GM18498 (cell line): ENCODE measurements at regions not wholly inside any gene's neighbourhood (a gene's known extent, or its start where the extent isn't known, plus 50 kb on each side); places are given as distances from the start of the nearest gene placed in this dataset.
A peak's percentile ranks its signal among the peaks of the same experiment; 100 is the strongest.

Experiments
- ATAC-seq: cut with Tn5 transposase; IDR thresholded peaks from one replicate; pipeline ENCODE4 v1.9.1; 2021; ENCODE audit warnings: mild to moderate bottlenecking, moderate library complexity; ENCODE audit not compliant: unreplicated experiment

DNA sequence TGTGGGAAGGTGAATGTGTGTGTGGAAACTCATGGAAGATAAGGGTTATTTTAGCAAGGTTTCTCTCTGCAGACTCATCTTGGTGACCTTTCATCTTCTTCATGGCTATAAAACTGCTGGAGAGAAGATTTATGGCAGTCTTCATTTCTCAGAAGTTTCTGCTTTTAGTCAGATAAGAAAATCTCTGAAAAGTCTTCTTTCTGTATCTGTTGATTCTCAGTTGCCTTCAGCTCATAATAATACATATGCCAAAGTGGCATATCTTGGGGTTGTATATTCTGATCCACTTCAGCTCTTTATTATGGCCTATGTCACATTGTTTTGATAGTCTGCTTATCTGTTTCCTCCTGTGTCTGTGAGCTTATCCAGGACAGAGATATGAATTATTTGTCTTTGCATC lies 143.3 kb upstream of the TMTC4 start:
- ATAC-seq: no peak

DNA sequence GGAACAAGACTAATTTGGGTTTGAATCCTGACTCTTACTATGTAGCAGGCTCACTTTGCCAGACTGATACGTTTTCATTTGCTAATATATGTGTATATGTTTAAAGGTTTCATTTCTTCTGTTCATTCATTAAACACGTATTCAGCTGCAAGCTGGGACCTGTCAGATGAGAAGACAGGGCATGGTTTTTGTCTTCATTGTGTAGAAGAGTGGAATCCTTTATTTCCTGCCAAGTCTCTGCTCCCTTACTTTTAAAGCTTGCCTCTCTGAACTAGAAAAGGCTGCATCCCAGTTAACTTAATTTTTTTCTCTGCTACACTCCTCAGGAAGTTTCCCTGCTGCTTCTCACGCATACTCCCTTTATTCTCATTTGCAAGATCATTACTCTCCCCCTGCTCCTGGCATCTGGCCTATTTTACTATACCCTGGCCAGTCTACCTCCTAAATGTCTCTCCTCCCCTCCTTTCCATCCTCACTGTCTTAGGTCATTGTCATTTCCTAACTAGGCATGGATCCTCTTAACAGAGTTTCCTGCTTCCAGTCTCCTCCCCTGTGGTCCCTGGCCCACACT lies 141.0 kb upstream of the TMTC4 start:
- ATAC-seq: no peak

DNA sequence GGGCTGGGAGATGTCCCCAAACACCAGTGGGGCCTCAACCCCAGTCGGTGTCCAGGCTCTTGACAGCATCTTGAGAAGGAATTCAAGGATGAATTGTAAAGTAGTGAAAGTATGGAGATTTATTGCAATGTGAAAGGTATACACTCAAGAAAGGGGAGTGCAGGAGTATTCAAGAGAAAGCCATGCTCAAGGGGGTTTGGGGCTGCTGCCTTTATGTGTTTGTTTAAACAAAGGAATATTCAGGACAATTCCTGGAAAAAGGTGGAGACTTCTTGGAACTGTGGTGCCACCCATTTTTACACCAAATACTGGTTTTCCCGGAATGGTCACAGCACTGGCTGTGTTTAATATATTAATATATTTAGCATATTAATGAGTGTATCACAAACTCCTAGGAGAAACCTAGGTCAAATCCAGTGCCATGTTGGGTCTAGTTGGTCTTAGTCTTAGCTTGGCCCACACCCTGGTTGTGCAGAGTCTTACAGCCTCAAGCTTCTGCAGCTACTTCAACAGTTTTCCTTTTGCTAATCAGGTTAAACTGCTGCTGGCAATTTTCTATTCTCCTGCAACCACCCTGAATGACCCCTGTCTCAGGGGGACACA lies 138.5 kb upstream of the TMTC4 start:
- ATAC-seq: no peak

- no peak for ATAC-seq
Observed at GRCh38 chr13:100811928-100812327, 137.3 kb upstream of the TMTC4 start.

- no peak for ATAC-seq
Observed at GRCh38 chr13:100811024-100811865, 136.7 kb upstream of the TMTC4 start.

- ATAC-seq: no peak
Observed at GRCh38 chr13:100810481-100810880, 135.9 kb upstream of the TMTC4 start.

DNA sequence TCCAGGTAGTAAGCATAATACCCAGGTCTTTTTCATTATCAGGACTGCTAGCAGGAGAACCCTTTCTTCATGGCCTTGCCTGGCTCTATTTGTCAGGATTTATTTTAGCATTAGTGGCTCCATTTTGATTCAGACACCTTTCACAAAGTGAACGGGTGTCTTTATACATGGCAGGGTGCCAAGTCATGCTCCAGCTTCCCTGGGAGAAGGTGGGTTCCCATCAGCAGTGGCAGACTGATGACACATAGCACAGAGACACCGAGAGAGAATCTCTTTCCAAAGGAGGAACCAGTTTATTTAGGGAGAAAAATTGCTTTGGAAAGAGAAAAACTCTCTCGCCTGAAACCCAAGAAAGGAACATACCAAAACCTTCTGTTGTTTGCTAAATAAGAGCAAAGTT lies 135.3 kb upstream of the TMTC4 start:
- ATAC-seq: no peak

- no peak for ATAC-seq
Observed at GRCh38 chr13:100809129-100809390, 134.5 kb upstream of the TMTC4 start.

- ATAC-seq: no peak
Observed at GRCh38 chr13:100808330-100809128, 133.9 kb upstream of the TMTC4 start.

- no peak for ATAC-seq
Observed at GRCh38 chr13:100803091-100803490, 128.5 kb upstream of the TMTC4 start.

GRCh38 chr13:100800283-100800875 lies 125.8 kb upstream of the TMTC4 start:
- no peak for ATAC-seq

DNA sequence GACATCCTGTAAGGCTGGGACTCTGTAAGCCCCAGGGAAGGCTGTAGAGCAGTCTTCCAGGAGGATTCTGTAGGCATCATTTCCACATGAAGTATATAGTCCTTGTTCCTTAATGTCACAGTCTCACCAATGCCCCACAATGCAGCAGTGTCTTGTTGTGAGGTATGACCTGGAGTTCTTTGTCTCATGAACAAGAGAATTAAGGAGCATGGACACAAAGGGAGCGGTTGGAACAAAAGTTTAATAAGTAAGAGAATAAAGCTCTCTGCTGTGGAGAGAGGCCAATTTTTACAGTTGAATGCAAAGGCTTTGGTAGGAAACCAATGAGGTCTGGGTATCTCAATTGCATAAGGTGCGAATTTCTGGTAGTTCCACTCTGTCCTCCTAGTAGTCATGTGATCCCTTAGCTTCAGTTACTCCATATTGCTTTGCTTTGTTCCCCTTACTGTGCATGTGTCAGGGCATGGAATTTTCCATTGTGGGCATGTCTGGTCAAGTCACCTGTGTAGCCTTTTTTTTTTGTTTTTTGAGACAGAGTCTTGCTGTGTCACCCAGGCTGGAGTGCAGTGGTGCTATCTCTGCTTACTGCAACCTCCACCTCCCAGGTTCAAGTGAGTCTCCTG lies 124.3 kb upstream of the TMTC4 start:
- ATAC-seq: no peak

- no peak for ATAC-seq
Observed at GRCh38 chr13:100797921-100798320, 123.3 kb upstream of the TMTC4 start.

DNA sequence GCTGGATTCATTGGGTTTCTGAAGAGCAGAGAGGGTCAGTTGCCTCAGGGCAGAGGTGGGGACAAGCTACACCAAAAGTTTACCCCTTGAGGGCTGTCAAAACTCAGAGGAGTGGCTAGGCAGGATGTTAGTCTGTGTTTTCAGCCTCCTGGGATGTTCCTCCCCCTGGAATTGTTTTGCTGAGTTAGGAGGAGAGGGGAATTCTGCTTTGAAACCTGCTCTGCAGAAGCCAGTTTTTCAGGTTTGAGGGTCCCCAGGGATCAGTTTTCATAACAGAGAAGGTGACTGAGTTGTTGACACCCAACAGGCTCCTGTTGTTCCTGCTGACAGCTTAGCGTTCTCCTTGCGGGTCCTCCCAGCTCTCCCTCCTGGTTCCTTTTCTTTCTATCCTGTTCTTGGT lies 121.9 kb upstream of the TMTC4 start:
- no peak for ATAC-seq

DNA sequence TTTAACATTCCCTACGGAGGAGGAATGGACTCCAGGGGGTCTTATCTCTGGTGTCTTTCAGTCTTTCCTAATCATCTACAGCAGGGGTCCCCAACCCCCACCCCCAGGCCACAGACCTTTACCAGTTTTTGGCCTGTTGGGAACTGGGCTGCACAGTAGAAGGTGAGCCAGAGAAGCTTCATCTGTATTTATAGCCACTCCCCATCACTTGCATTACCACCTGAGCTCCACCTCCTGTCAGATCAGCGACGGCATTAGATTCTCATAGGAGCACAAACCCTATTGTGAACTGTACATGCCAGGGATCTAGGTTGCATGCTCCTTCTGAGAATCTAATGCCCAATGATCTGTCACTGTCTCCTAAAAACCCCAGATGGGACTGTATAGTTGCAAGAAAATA lies 120.0 kb upstream of the TMTC4 start:
- ATAC-seq: no peak

DNA sequence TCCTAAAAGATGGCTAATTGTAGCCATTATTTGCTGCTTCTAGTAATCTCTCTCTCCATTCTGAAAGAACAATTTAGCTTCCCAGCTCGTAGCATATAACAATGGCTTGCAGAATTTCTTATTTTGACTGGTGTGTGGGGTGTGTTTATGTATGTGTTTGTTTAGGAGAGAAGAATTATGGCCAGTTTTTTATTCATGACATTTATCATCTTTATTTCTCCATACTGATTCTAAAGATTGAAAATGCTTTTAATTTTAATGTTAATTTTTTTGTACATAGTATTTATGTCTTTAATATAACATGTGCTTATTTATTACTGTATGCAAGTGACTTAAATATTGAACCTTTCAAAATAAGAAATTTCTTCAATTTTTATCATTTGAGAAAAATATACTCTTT lies 115.8 kb upstream of the TMTC4 start:
- peak; percentile 13 for ATAC-seq

DNA sequence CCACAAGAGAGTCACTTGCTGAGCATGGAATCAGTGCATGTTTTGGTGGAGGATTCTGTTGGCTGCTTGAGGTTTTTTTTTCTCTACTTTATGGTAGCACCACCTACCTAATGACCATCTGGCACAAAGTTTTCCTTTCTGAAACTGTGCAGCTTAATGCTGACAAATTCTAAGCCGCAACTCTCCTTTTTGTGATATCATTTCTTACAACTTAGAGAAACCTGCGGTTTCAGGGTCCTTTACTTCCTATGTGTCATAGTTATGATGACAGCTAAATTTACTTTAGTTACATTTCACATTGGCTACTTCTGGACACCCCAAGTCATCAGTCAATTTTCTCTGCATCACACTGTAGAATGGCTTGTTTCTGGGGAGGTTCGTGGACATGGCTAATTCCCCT lies 115.4 kb upstream of the TMTC4 start:
- ATAC-seq: peak; percentile 95

DNA sequence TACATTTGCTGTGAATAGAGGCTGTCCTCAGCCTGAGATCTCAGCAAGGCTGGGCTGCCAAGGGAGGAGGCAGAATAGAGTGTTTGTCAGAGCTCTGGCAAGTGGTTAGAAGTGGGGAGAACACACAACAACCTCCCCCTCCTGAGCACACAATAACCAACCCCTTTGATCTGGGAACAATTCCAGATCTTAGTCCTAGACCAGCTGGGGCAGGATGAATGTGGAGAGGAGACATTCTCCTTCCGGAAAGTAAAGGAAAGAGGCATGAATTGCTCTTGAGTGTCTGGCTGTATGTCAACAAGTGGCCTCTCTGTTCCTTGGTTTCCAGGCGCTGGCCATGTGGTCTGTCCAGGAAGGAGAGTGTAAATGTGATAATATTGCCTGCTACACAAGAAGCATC lies 114.9 kb upstream of the TMTC4 start:
- peak; percentile 24 for ATAC-seq

GRCh38 chr13:100789025-100789424 lies 114.4 kb upstream of the TMTC4 start:
- ATAC-seq: no peak

DNA sequence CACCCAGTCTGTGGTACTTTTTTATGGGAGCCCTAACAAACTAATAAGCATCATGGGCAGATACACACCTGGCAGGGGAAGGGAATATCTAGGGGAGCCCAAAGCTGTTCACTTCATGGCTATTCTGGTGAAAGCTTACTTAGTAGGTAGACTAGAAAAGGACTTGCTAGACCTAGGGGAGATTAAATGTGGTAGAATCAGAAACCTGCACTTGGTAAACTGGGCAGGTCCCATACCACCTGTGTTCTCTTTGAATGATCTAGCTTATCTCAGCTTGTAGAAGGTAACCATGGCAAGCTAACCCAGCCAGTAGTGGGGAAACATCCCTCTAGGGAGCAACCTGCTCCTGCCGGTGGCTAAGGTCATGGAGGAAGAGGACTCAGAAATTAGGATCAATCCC lies 113.9 kb upstream of the TMTC4 start:
- no peak for ATAC-seq

DNA sequence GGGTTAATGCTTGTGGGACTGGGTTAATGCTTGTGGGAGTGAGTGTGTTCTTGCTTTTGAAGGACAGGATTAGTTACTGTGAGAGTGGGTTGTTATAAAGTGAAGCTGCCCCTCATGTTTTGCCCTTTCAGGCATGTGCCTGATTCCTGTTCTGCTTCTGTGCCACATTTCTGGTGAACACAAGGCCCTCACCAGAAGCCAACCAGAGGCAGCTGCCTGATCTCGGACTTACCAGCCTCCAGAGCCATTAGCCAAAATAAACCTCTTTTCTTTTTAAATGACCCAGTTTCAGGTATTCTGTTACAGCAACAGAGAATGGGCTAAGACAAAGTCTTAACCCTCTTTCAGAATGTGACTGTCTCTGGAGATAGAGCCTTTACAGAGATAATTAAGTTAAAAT lies 113.3 kb upstream of the TMTC4 start:
- no peak for ATAC-seq
